GM20000 (cell line): ENCODE measurements at regions not wholly inside any gene's neighbourhood (a gene's known extent, or its start where the extent isn't known, plus 50 kb on each side); places are given as distances from the start of the nearest gene placed in this dataset.
A peak's percentile ranks its signal among the peaks of the same experiment; 100 is the strongest.

ENCODE experiments used
- DNase-seq: peaks from one replicate; pipeline ENCODE4 v3.0.0; 2012; ENCODE audit warnings: low spot score
- TF ChIP-seq, protein P1 (sequence below): IDR thresholded peaks from 2 replicates; pipeline ENCODE4 v1.5.1; 2012; ENCODE audit warnings: mild to moderate bottlenecking, control low read depth; ENCODE audit errors: extremely low read depth, missing control alignments

GRCh38 chr2:122523143-122523542 is 767.7 kb downstream of the TSN start:
- DNase-seq, result no peak
- TF ChIP-seq, protein P1, sequence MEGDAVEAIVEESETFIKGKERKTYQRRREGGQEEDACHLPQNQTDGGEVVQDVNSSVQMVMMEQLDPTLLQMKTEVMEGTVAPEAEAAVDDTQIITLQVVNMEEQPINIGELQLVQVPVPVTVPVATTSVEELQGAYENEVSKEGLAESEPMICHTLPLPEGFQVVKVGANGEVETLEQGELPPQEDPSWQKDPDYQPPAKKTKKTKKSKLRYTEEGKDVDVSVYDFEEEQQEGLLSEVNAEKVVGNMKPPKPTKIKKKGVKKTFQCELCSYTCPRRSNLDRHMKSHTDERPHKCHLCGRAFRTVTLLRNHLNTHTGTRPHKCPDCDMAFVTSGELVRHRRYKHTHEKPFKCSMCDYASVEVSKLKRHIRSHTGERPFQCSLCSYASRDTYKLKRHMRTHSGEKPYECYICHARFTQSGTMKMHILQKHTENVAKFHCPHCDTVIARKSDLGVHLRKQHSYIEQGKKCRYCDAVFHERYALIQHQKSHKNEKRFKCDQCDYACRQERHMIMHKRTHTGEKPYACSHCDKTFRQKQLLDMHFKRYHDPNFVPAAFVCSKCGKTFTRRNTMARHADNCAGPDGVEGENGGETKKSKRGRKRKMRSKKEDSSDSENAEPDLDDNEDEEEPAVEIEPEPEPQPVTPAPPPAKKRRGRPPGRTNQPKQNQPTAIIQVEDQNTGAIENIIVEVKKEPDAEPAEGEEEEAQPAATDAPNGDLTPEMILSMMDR, result no peak

GRCh38 chr2:122523981-122524380 is 768.5 kb downstream of the TSN start:
- TF ChIP-seq, protein P1, result no peak
- DNase-seq, result no peak

DNA sequence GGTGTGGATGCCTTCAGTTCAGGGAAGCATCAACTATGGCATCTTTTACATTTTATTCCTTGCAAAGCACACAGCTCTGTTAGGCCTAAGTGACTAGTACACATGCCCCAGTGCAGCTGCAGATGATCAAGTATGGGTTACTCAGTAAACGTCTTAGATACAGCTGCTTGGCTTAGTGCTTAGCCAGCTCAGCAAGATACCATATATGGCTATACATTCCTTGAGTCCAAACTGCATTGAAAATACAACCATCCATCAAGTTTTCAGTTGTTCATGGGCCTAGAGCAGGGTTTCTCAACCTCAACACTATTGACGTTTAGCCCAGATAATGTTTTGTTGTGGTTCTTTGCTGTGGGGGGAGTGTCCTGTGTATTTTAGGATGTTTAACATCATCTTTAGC is 769.9 kb downstream of the TSN start:
- no peak for DNase-seq
- TF ChIP-seq, protein P1, result no peak

- DNase-seq, result no peak
- TF ChIP-seq, protein P1, result no peak
Observed at GRCh38 chr2:122528061-122528460, 772.6 kb downstream of the TSN start.

DNA sequence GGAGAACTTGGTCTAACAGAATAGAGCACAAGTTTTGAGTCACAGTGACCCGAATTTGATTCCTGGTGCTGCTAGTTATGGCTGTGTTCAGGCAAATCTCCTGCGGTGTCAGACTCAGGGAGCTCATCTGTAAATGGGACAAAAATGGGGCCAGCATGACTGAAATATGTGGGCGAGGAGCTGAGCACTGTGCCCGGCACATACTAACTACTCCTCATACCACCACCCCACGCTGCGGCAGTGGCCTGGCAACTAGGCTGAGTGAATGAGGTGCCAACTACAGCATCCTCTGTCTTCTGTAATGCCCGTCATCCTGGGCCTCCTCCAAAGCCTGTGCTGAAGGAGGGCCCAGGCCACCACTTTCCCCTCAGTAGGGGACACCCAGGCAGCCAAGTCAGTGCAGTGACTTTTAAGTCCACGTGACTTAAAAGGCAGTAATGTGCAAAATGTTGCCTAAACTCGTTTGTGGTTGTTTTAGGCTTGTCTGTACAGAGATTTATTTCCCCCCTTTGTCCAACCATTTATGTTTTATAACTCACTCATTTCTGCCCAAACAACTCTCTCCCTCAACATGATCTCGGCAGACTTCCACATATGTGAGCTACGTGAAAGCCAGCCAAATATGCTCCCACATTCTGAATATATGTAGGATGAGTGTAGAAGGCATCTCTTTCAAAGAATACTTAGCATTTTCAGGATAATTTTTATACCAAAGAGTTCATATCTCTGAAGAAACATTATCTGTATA is 773.7 kb downstream of the TSN start:
- TF ChIP-seq, protein P1, result no peak
- DNase-seq, result no peak

GRCh38 chr2:122530814-122531213 is 775.4 kb downstream of the TSN start:
- TF ChIP-seq, protein P1, result no peak
- peak; percentile 28 for DNase-seq

DNA sequence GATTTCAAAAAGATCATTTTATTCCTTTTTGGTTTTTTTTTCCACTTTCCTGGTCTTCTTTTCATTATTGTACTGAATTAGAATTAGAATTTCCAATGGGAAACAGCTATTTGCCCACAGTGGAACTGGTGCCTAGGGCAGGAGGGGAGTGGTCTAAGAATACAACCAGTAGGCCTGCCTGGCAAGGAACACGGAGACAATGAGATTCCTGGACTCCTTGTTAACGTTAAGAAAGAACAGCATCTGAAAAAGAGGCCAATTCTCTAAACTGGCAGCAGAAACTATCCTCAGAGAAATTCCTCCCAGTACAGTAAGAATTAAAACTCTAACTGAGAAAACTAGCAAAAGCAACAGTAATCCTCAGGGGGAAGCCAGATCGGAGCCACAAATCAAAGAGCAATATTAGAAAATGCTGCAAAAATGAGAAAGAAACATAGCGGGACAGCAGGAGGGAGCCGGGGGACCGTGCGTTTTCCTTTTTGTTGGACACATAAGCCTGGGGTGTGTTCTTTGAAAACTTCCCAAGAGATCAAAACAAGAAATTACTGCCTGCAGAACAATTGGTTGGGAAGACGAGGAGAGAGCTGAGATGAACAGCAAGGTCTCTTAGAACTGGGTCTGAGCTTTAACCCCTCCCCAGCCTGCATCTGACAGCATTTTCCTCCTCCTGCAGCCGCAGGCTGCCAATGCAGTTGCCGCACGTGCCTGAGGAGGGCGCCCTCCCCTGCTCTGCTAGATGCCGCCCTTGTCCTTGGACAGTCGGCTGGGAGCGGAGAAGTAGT is 776.0 kb downstream of the TSN start:
- TF ChIP-seq, protein P1, result no peak
- no peak for DNase-seq
